ENCODE measurements at regions not wholly inside any gene's neighbourhood (a gene's known extent, or its start where the extent isn't known, plus 50 kb on each side); places are given as distances from the start of the nearest gene placed in this dataset.

GRCh38 chr22:34804091-34804490, 261.9 kb upstream of the ISX start:
- no peak for TF ChIP-seq CTCF (IDR thresholded peaks at IDR 0.05; ENCODE audit: insufficient read depth, low read length, poor library complexity, severe bottlenecking)
- TF ChIP-seq EZH2phosphoT487 (conservative IDR thresholded peaks at IDR 0.05; ENCODE audit: low read length), result no peak

All from SU-DHL-6 (cell line).